ENCODE measurements at regions not wholly inside any gene's neighbourhood (a gene's known extent, or its start where the extent isn't known, plus 50 kb on each side); places are given as distances from the start of the nearest gene placed in this dataset.

GRCh38 chr13:99135591-99135990 lies 65.1 kb upstream of the UBAC2 start:
- Histone ChIP-seq H3K36me3 (no peaks in the 10 kb centered on the region), H3K9me3 (peaks cover 0 to 8% (median 0%) of the 10 kb centered on the region in 12 donors), H3K4me1 (peaks cover 0 to 2% (median 0%) of the 10 kb centered on the region in 12 donors), H3K27ac (no peak overlapping the region), H3K27me3 (peaks cover 0 to 94% (median 0%) of the 10 kb centered on the region in 9 donors), H3K4me3 (no peak overlapping the region)
- DNase-seq, result no peak
- intact Hi-C loops (cut with DNase I), result no loop called here
- WGBS, 4 donors, result 66 to 80% (median 71%) methylated on average over 4 of the region's 4 CpGs
- no peak for TF ChIP-seq CTCF (IDR thresholded peaks at IDR 0.05)
- TF ChIP-seq POLR2A (IDR thresholded peaks at IDR 0.05), result no peak
- no peak for ATAC-seq

GRCh38 chr13:99136427-99136954 lies 64.2 kb upstream of the UBAC2 start:
- Histone ChIP-seq H3K27ac (no peak overlapping the region), H3K9me3 (peaks cover 0 to 16% (median 1%) of the 10 kb centered on the region in 12 donors), H3K36me3 (no peaks in the 10 kb centered on the region), H3K4me3 (no peak overlapping the region), H3K27me3 (peaks cover 0 to 95% (median 0%) of the 10 kb centered on the region in 9 donors), H3K4me1 (peaks cover 0 to 2% (median 0%) of the 10 kb centered on the region in 12 donors)
- no peak for TF ChIP-seq POLR2A (IDR thresholded peaks at IDR 0.05)
- TF ChIP-seq CTCF (IDR thresholded peaks at IDR 0.05), result no peak
- WGBS, 4 donors, result 61 to 73% (median 67%) methylated on average over 7 to 8 of the region's 8 CpGs
- no peak for DNase-seq
- intact Hi-C loops (cut with DNase I), result no loop called here
- ATAC-seq, result no peak

- intact Hi-C loops (cut with DNase I), result no loop called here
- Histone ChIP-seq H3K27ac (no peak overlapping the region), H3K4me1 (no peaks in the 10 kb centered on the region), H3K36me3 (no peaks in the 10 kb centered on the region), H3K27me3 (peaks cover 0 to 91% (median 0%) of the 10 kb centered on the region in 9 donors), H3K9me3 (peaks cover 0 to 10% (median 0%) of the 10 kb centered on the region in 12 donors), H3K4me3 (no peak overlapping the region)
- WGBS, 4 donors, result 88 to 90% (median 90%) methylated on average over 9 of the region's 9 CpGs
- ATAC-seq (no peak), DNase-seq (no peak)
- no peak for TF ChIP-seq POLR2A (IDR thresholded peaks at IDR 0.05)
- TF ChIP-seq CTCF (IDR thresholded peaks at IDR 0.05), result no peak
Observed at GRCh38 chr13:99140831-99141230, 59.8 kb upstream of the UBAC2 start.

GRCh38 chr13:99143904-99144303 lies 56.8 kb upstream of the UBAC2 start:
- ATAC-seq (no peak), DNase-seq (no peak)
- Histone ChIP-seq H3K36me3 (no peaks in the 10 kb centered on the region), H3K4me3 (no peak overlapping the region), H3K4me1 (no peaks in the 10 kb centered on the region), H3K9me3 (peaks cover 0 to 10% (median 0%) of the 10 kb centered on the region in 12 donors), H3K27me3 (peaks cover 0 to 90% (median 0%) of the 10 kb centered on the region in 9 donors), H3K27ac (no peak overlapping the region)
- TF ChIP-seq POLR2A (IDR thresholded peaks at IDR 0.05), result no peak
- TF ChIP-seq CTCF (IDR thresholded peaks at IDR 0.05), result no peak
- WGBS, 4 donors, result 80 to 94% (median 88%) methylated on average over 4 of the region's 4 CpGs
- intact Hi-C loops (cut with DNase I), result no loop called here
